Activated naive CD4-positive, alpha-beta T cell treated with anti-CD3 and anti-CD28 coated beads, Interleukin-2, amount 10 ng/mL, durations not matched to agents 7 days and 5 days (primary cell): ENCODE measurements at regions not wholly inside any gene's neighbourhood (a gene's known extent, or its start where the extent isn't known, plus 50 kb on each side); places are given as distances from the start of the nearest gene placed in this dataset.

Source experiments
- CTCF ChIA-PET: fragments of 350-600 bp; sonication (Branson Sonifier 250); formaldehyde crosslinking; loops from one replicate; lab custom pipeline; 2021; ENCODE audit warnings: antibody characterized with exemption; lab: Charles Lee
- DNase-seq: peaks from one replicate; pipeline ENCODE4 v3.0.0-alpha.2; 2020
- H3K27ac Mint-ChIP-seq: one replicate; pipeline ENCODE4 v1.8.0; 2021; ENCODE audit warnings: mild to moderate bottlenecking, moderate library complexity, mixed read lengths
- H3K27me3 Mint-ChIP-seq: one replicate; pipeline ENCODE4 v1.8.0; 2021; ENCODE audit warnings: mild to moderate bottlenecking, mixed read lengths
- H3K36me3 Mint-ChIP-seq: one replicate; pipeline ENCODE4 v1.8.0; 2021; ENCODE audit warnings: mixed read lengths
- H3K4me1 Mint-ChIP-seq: one replicate; pipeline ENCODE4 v1.8.0; 2021; ENCODE audit warnings: mixed read lengths
- H3K4me3 Mint-ChIP-seq: one replicate; pipeline ENCODE4 v1.8.0; 2021; ENCODE audit warnings: mild to moderate bottlenecking, moderate library complexity, mixed read lengths
- H3K9me3 Mint-ChIP-seq: one replicate; pipeline ENCODE4 v1.8.0; 2021; ENCODE audit warnings: mixed read lengths

DNA sequence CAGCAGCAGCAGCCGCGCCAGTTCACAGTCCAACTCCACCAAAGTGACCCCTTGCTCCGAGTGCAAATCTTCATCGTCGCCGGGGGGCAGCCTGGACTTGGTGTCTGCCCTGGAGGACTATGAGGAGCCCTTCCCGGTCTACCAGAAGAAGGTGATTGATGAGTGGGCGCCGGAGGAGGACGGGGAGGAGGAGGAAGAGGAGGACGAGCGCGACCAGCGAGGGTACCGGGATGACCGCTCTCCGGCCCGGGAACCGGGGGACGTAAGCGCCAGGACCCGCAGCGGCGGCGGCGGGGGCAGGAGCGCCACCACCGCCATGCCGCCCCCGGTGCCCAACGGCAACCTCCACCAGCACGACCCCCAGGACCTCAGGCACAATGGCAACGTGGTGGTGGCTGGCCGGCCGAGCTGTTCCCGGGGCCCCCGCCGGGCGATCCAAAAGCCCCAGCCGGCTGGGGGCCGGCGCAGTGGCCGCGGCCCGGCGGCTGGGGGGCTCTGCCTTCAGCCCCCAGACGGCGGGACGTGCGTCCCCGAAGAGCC is 224.1 kb upstream of the IL12A start:
- Mint-ChIP-seq H3K27me3 (peaks cover 80% of the 10 kb centered on the region), H3K9me3 (no peaks in the 10 kb centered on the region), H3K4me3 (peak overlapping the region; percentile 73), H3K27ac (no peak overlapping the region), H3K36me3 (peaks cover 4% of the 10 kb centered on the region), H3K4me1 (peaks cover 18% of the 10 kb centered on the region)
- DNase-seq = no peak
- CTCF ChIA-PET = no interaction called here

DNA sequence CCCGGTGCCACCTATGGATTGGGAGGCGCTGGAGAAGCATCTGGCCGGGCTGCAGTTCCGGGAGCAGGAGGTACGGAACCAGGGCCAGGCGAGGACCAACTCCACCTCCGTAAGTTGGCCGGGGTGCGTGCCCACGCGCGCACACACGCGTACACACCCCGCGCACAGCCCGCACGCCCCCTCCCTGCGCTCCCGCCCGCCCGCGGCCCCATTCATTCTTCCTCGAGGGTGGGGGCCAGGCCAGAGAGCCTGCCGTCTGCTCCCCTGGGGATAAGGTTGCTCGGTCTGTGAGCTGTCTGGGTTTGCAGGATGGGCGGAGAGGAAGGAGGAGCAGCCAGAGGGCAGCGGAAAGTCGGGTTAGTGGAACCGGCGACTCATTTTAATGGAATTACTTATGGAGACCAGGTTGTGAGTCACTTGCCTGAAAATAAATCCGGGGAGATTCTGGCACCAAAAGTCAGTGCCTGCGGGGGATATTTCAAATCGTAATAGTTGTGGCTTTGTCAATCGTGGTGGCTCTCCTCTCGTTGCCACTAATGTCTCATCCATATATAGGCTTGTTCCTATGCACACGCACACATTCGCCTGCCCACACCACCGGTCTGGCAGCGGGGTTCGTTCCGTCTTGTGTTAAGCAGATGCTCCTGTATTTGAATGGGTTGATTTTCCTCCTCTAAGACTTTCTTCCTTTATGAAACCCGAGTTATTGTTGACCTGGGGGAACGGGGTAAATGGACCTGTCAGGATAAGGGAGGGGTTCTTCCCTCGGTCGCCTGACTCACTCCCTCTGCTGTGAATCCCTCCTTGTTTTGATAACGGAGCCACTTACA is 223.4 kb upstream of the IL12A start:
- Mint-ChIP-seq H3K4me3 (peak overlapping the region; percentile 62), H3K27ac (peak overlapping the region; percentile 43), H3K9me3 (no peaks in the 10 kb centered on the region), H3K27me3 (peaks cover 80% of the 10 kb centered on the region), H3K4me1 (peaks cover 18% of the 10 kb centered on the region), H3K36me3 (peaks cover 4% of the 10 kb centered on the region)
- no peak for DNase-seq
- CTCF ChIA-PET = no interaction called here

DNA sequence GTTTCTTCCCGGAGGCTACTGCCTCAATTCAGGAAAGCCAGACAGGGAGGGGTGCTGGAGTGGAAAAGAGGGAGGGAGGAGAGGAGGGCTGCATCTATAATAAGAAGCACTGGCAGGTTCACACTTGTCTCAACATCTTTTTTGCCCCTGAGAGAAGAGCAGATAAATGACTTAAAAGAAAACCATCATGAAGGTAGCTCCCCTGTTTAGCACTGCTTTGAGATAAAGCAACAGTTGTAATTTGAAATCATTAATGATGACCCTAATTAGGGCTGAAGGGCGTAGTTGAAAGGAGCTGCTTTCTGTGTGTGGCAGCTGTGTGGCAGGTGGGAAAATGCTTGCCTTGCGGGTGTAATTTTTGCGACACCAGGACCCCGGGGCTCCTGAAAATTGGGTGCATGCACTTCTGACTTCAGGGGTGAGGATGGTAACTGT is 222.8 kb upstream of the IL12A start:
- peaks cover 4% of the 10 kb centered on the region for H3K36me3 Mint-ChIP-seq
- H3K27me3 Mint-ChIP-seq = peaks cover 81% of the 10 kb centered on the region
- H3K4me1 Mint-ChIP-seq = peaks cover 18% of the 10 kb centered on the region
- CTCF ChIA-PET = no interaction called here
- no peak overlapping the region for H3K4me3 Mint-ChIP-seq
- no peak overlapping the region for H3K27ac Mint-ChIP-seq
- no peaks in the 10 kb centered on the region for H3K9me3 Mint-ChIP-seq
- no peak for DNase-seq

DNA sequence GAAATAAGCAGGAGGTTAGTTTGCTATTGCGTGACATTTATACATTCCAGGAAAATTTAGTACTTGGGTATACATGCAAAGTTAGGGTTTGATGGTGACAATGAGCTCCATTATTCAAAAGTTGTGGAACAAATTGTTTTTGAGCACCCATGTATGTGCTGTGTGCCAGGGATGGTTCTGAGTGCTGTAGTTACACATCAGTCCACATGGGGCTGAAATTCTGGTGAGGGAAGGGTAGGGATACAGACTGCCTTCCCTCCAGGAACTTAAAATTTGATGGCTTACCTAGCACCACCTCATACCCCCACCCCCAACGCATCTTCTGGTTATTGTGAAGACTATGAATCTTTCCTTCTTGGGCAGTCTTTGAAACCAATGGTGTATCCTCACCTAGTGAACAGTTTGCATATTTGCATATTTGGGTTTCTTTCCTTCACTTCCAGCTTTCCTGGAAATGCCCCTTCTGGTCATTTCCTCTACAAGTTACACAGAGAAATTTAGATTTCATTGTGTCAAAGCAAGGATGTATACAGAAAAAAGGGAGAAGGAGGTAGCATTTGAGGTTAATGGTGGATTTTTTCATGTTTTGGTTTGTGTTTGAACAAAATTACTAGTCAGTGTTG is 222.0 kb upstream of the IL12A start:
- Mint-ChIP-seq H3K27ac (no peak overlapping the region), H3K27me3 (peaks cover 73% of the 10 kb centered on the region), H3K4me1 (peaks cover 18% of the 10 kb centered on the region), H3K4me3 (no peak overlapping the region), H3K9me3 (no peaks in the 10 kb centered on the region), H3K36me3 (peaks cover 4% of the 10 kb centered on the region)
- DNase-seq = no peak
- CTCF ChIA-PET = no interaction called here

DNA sequence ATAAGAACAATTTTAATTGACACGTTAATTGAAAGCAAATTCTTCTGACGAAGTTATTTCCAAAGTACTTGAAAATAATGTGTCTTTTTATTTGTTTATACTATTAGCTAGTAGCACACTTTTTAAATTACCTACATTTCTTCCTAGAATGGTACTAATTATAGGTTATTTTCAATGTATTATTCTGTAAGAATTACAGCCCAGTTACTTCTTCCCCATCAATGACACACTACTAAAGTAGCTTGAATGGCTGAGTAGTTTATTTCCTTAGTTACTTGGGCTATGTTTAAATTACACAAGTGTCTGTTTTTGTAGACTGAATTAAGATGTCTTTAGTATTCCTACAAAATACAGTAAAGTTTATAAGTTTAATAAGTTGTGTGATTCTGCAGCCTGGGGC is 217.6 kb upstream of the IL12A start:
- no peak for DNase-seq
- CTCF ChIA-PET = no interaction called here
- H3K4me3 Mint-ChIP-seq = no peak overlapping the region
- no peaks in the 10 kb centered on the region for H3K9me3 Mint-ChIP-seq
- no peak overlapping the region for H3K27ac Mint-ChIP-seq
- no peaks in the 10 kb centered on the region for H3K4me1 Mint-ChIP-seq
- peaks cover 42% of the 10 kb centered on the region for H3K27me3 Mint-ChIP-seq
- H3K36me3 Mint-ChIP-seq = no peaks in the 10 kb centered on the region

DNA sequence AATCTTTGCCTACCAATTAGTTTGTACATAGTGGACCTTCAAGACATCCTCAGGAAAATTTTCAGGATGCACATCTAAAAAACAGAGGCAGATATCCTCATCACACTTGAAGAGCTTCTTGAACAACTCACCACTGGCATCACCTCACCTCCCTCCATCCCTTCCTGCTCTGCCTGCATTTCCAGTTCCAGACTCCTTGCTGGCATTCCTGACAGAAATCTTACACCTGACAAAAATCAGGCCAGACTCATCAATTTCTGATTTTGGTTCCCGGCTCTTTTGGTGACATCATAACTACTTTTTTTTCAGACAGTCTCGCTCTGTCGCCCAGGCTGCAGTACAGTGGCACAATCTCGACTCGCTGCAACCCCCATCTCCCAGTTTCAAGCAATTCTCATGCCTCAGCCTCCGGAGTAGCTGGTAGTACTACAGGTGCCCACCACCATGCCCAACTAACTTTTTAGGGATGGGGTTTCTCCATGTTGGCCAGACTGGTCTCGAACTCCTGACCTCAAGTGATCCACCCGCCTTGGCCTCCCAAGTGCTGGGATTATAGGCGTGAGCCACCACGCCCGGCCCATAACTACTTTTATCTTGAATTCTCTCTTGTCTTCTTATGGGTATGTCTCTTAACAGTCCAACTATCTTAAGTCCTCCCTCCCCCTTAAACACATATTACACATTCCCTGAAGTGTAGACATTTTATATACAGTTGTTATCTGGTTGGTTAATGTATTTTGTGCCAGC is 216.6 kb upstream of the IL12A start:
- no peaks in the 10 kb centered on the region for H3K4me1 Mint-ChIP-seq
- peaks cover 32% of the 10 kb centered on the region for H3K27me3 Mint-ChIP-seq
- no peaks in the 10 kb centered on the region for H3K9me3 Mint-ChIP-seq
- CTCF ChIA-PET = no interaction called here
- H3K27ac Mint-ChIP-seq = no peak overlapping the region
- H3K4me3 Mint-ChIP-seq = no peak overlapping the region
- no peaks in the 10 kb centered on the region for H3K36me3 Mint-ChIP-seq
- no peak for DNase-seq

DNA sequence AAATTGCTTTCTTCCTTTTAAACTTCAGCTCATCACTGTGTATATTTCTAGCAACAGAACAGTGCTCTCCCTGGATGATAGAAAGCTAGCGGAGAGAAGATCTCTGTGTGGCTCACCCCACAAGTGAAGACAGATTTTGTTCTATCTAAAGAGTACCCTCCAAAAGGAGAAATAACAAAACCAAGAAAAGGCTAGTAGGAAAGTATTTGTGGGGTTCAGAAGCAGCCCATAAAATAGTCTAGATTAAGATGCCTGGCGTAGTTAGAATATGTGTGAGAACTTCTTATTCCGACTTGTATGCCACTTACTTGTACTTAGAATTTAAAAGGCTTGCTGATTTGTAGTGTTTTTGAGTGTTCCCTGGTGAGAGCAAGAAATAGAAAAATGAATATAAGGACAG is 214.9 kb upstream of the IL12A start:
- Mint-ChIP-seq H3K36me3 (no peaks in the 10 kb centered on the region), H3K9me3 (no peaks in the 10 kb centered on the region), H3K4me1 (no peaks in the 10 kb centered on the region), H3K27me3 (peaks cover 17% of the 10 kb centered on the region), H3K4me3 (no peak overlapping the region), H3K27ac (no peak overlapping the region)
- CTCF ChIA-PET = no interaction called here
- no peak for DNase-seq

DNA sequence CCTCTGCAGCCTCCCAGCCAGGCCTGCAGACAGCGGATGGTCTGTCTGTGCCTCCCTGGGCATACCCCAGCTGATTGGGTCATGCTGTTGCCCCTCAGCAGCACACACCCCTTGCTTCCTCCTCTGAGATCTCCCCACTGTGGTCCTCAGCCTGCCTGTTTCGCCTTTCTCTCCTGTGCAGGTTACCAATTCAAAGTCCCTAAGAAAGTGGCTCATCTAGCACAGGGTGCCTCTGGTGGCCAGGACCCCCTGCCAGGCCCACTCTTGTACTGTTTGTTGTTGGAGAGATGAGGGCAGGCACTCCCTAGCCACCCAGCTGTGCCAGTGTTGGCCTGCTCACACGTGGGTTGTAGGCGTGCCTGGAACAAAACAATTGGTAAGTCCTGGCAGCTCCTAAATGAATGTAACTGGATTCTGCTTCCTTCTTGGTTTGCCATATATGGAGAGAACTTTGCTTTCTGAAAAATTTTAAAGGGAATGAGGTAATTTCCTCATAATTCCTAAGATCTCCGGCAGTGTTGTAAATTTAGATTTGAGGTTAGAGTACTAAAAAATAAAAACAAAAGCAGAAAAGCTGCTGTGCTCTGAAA is 213.2 kb upstream of the IL12A start:
- H3K27ac Mint-ChIP-seq = no peak overlapping the region
- H3K36me3 Mint-ChIP-seq = no peaks in the 10 kb centered on the region
- CTCF ChIA-PET = interaction anchor here (0.6 kb wide), 1 partner anchor 455 kb away, joined by 3 read pairs; no protein-coding TSS in a partner anchor
- no peak for DNase-seq
- no peaks in the 10 kb centered on the region for H3K4me1 Mint-ChIP-seq
- H3K9me3 Mint-ChIP-seq = no peaks in the 10 kb centered on the region
- H3K4me3 Mint-ChIP-seq = no peak overlapping the region
- peaks cover 17% of the 10 kb centered on the region for H3K27me3 Mint-ChIP-seq

DNA sequence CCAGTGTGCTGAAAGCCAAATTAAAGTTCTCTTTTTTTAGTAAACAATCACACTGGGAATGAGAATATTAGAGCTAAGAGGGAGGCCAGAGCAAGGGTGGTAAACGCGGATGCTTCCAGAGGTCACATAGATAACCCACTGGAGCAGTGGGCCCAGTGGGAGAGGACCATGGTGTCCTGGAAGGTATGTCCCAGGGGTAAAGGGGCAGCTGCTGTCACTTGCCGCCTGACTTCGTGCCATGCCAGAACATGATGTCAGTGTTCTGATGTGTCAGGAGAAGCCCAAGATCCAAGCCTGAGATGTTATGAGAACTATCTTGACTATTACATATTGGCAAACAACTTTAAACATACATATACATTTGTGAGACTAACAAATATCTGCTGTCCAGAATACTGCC is 211.9 kb upstream of the IL12A start:
- Mint-ChIP-seq H3K36me3 (no peaks in the 10 kb centered on the region), H3K4me1 (no peaks in the 10 kb centered on the region), H3K27me3 (peaks cover 13% of the 10 kb centered on the region), H3K27ac (no peak overlapping the region), H3K9me3 (no peaks in the 10 kb centered on the region), H3K4me3 (no peak overlapping the region)
- no peak for DNase-seq
- CTCF ChIA-PET = no interaction called here

DNA sequence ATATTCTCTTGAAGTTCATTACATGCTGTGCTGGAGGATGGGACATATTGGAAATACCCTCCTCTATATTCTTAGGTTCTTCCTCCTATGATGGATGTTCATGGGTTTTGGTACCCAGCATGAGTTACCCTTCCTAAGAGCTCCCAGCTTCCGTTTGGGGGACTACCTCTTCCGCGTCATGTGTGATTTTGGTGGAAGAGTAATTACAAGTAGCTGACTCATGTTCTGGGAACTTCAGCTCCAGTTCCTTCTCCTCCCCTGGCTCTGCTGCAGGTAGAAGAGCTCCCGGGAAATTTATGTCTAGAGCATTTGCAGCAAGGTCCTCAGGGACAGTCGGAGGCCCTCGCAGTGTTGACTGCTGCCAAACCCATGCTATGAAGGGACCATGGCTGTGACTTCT is 208.8 kb upstream of the IL12A start:
- Mint-ChIP-seq H3K27me3 (peaks cover 15% of the 10 kb centered on the region), H3K27ac (no peak overlapping the region), H3K36me3 (no peaks in the 10 kb centered on the region), H3K4me3 (no peak overlapping the region), H3K9me3 (no peaks in the 10 kb centered on the region), H3K4me1 (no peaks in the 10 kb centered on the region)
- CTCF ChIA-PET = no interaction called here
- no peak for DNase-seq

DNA sequence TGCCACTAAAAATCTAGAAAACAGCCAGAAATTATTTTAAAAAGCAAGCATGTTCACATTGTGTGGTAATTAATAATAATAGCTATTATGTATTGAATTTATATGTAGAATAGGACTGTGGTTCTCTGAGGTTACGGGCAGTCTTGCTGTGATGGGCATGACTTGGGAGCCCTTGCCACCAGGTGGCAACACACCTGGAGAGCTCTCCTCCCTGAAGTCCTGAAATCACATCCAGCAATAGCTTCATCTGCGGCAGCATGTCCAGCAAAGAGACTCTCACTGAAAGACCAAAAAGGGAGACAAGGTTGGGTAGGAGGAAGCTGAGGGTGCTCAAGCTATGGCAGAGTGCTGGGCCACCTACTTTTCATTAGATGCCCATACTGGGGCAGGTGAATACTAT is 206.8 kb upstream of the IL12A start:
- no peak overlapping the region for H3K27ac Mint-ChIP-seq
- DNase-seq = no peak
- CTCF ChIA-PET = interaction anchor here (0.5 kb wide), 1 partner anchor 46 kb away, joined by 3 read pairs; no protein-coding TSS in a partner anchor
- peaks cover 11% of the 10 kb centered on the region for H3K27me3 Mint-ChIP-seq
- H3K9me3 Mint-ChIP-seq = no peaks in the 10 kb centered on the region
- H3K4me3 Mint-ChIP-seq = no peak overlapping the region
- no peaks in the 10 kb centered on the region for H3K4me1 Mint-ChIP-seq
- no peaks in the 10 kb centered on the region for H3K36me3 Mint-ChIP-seq

DNA sequence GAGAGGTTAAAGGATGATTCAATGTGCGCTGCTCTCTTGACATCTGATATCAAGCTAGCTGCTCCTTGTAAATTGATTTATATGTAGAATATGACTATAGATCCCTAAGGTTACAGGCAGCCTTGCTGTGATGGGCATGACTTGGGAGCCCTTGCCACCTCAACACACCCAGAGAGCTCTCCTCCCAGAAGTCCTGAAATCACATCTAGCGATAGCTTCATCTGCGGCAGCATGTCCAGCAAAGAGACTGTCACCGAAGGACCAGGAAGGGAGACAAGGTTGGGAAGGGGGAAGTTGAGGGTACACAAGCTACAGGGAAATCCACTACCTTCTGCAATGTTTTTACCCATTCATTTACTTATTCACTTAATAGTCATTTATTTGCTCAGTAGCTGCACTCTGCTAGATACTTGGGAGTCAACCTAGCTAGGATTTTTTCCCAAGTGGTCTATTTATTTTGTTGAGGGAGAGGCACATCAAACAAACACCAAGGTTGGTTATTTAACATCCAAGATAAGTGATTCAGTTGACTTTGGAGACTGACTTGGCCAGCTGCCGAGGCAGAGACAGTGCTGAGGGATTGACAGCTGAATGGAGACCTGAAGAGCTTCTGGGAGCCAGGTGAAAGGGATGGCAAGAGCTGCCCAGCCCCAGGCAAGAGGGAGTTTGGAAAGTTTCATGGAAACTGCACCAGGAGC is 205.8 kb upstream of the IL12A start:
- Mint-ChIP-seq H3K36me3 (no peaks in the 10 kb centered on the region), H3K4me3 (no peak overlapping the region)
- CTCF ChIA-PET = no interaction called here

DNA sequence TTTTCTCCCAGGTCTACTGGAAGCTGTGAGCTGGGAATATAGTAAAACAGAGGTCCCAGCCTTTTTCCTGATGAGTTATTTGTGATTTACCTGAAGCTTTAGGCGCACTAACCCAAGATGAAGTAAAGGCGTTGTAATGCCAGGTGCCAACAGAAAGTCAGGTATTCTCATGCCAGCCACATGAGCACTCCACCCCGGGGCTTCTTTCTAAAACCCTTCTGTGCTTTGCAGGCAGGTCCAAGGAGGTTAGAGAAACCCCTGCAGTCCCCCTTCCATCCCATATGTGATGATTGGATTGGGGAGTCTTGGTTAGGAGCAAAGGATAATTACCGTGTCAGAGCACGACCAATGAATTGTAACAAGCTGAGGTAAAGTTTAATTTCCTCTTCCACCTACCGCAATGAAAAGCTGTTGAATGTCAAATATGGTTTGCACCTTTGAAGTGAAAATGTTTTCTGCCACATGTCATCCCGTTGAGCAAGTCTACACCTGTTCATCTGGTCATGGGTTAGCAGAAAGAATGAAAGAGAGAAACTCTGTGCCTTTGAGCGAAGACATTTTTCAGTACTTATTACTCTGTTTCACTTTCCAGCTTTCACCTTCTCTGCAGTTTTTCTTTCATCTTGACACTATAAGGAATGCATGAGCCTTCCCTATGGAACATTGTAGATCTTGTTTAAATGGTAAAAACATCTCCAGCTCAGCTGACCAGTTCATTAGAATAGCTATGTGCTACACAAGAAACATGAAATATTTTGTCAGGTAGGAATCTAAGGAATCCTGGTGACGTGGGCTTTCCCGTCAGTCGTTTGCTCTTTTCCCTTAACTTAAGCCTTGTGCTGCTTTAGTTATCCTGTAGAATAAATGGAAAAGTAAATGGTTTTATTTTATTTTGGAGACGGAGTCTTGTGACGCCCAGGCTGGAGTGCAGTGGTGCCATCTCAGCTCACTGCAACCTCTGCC is 204.6 kb upstream of the IL12A start:
- Mint-ChIP-seq H3K27ac (no peak overlapping the region), H3K27me3 (peaks cover 7% of the 10 kb centered on the region), H3K36me3 (no peaks in the 10 kb centered on the region), H3K4me3 (no peak overlapping the region), H3K4me1 (no peaks in the 10 kb centered on the region), H3K9me3 (no peaks in the 10 kb centered on the region)
- CTCF ChIA-PET = no interaction called here
- DNase-seq = no peak

More for the DNA sequence above, 205.8 kb upstream of the IL12A start:
- Mint-ChIP-seq H3K27ac (no peak overlapping the region), H3K9me3 (no peaks in the 10 kb centered on the region), H3K4me1 (no peaks in the 10 kb centered on the region), H3K27me3 (peaks cover 11% of the 10 kb centered on the region)
- no peak for DNase-seq
